Stimulated activated naive CD8-positive, alpha-beta T cell treated with anti-CD3 and anti-CD28 coated beads, Interleukin-15, Interleukin-2, amounts not matched to agents 100 ng/mL and 50 ng/mL, for 24 hours (primary cell): ENCODE measurements at regions not wholly inside any gene's neighbourhood (a gene's known extent, or its start where the extent isn't known, plus 50 kb on each side); places are given as distances from the start of the nearest gene placed in this dataset.

ENCODE experiments used
- H3K27ac Mint-ChIP-seq: one replicate; pipeline ENCODE4 v1.8.0; 2021; ENCODE audit warnings: mild to moderate bottlenecking, mixed read lengths
- H3K27me3 Mint-ChIP-seq: one replicate; pipeline ENCODE4 v1.8.0; 2021; ENCODE audit warnings: mixed read lengths
- H3K36me3 Mint-ChIP-seq: one replicate; pipeline ENCODE4 v1.8.0; 2021; ENCODE audit warnings: low read depth, mixed read lengths
- H3K4me1 Mint-ChIP-seq: one replicate; pipeline ENCODE4 v1.8.0; 2021; ENCODE audit warnings: low read depth, mixed read lengths
- H3K4me3 Mint-ChIP-seq: one replicate; pipeline ENCODE4 v1.8.0; 2021; ENCODE audit warnings: mild to moderate bottlenecking, mixed read lengths
- H3K9me3 Mint-ChIP-seq: one replicate; pipeline ENCODE4 v1.8.0; 2021; ENCODE audit warnings: mixed read lengths

DNA sequence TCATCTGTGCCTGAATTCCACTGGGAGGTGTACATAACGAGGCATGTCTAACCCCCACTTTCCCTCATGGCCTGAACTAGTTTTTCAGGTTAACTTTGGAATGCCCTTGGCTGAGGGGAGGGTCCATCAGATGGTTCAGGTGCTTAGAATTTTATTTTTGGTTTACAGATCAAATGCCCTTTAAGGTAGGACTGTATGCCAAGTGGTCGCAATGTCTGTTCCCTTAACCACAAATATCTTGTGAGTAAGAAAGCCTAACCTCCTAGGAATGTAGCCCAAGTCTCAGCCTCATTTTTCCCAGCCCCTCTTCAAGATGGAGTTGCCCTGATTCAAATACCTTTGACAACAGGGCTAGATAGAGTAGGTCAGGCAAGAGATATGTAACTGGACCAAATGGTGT, 78.4 kb downstream of the RNASET2 start:
- Mint-ChIP-seq H3K9me3 (peaks cover 3% of the 10 kb centered on the region), H3K36me3 (no peaks in the 10 kb centered on the region), H3K4me1 (no peaks in the 10 kb centered on the region), H3K4me3 (no peak overlapping the region), H3K27ac (no peak overlapping the region), H3K27me3 (no peaks in the 10 kb centered on the region)

DNA sequence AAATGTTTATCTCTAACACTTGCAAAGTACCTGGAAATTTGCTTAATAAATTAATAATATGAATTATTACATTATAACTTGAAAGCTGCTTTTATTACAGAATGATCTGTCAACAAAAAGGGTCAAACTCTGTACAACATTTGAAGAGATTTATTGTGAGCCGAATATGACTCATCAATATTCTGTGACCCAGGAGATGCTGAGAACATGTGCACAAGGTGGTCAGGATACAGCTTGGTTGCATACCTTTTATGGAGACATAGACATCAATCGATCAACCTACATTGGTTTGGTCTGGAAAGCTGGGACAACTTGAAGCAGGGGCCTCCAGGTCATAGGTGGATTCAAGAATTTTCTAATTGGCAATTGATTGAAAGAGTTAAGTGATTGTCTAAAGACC, 79.0 kb downstream of the RNASET2 start:
- H3K27ac Mint-ChIP-seq: no peak overlapping the region
- H3K36me3 Mint-ChIP-seq: no peaks in the 10 kb centered on the region
- H3K4me3 Mint-ChIP-seq: no peak overlapping the region
- no peaks in the 10 kb centered on the region for H3K27me3 Mint-ChIP-seq
- peaks cover 3% of the 10 kb centered on the region for H3K9me3 Mint-ChIP-seq
- H3K4me1 Mint-ChIP-seq: no peaks in the 10 kb centered on the region

DNA sequence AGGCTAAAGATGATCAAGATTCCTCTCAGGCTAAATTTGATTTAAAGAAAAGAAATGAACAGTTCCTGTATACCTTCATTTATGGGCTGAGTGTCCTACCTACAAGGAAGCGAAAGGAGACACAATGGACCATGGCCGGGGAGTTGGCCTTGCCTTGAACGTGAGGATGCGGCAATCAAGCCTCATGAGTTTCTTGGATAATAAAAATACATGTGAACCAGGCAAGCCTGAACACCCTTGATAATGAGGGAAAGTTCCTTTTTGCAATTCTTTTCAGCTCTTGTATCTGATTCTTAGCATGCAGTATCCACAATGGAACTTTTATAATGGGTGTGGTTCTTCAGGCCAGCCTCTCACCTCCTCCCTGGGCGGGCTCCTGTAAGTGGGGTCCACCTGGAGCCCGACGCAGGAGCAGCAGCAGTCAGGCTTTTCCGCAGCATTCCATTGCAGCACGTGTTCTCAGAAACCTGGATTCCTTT, 83.8 kb downstream of the RNASET2 start:
- no peaks in the 10 kb centered on the region for H3K27me3 Mint-ChIP-seq
- H3K4me3 Mint-ChIP-seq: no peak overlapping the region
- no peak overlapping the region for H3K27ac Mint-ChIP-seq
- H3K9me3 Mint-ChIP-seq: no peaks in the 10 kb centered on the region
- no peaks in the 10 kb centered on the region for H3K36me3 Mint-ChIP-seq
- H3K4me1 Mint-ChIP-seq: no peaks in the 10 kb centered on the region

DNA sequence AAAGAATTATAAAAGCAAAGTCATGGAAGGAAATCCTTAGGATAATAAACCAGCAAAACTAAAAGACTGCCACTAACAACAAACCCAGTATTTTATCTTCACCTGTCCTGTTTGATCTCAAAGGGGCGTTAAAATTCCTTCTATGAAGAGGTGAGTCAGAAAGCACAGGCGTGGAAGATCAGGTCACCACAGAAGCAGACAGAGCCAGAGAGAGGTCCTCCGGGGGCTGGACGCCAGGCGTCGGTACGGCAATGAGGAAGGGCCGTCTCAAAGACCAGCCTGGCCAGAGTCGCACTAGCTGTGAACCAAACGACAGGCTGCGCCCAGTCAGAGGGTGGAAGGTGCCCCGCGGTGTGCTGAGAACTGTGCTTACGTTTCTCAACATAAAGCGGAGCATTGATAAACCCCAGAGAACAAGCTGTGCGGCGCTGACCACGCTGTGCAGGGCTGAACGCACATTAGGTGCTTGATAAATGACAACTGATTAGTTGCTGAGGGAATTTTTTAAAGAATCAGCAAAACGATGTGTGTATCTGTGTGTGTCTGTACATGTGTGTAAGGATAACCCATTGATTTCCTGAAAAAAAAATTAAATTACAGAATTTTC, 85.6 kb downstream of the RNASET2 start:
- Mint-ChIP-seq H3K9me3 (no peaks in the 10 kb centered on the region), H3K4me3 (no peak overlapping the region), H3K27me3 (no peaks in the 10 kb centered on the region), H3K36me3 (no peaks in the 10 kb centered on the region), H3K27ac (no peak overlapping the region), H3K4me1 (no peaks in the 10 kb centered on the region)

DNA sequence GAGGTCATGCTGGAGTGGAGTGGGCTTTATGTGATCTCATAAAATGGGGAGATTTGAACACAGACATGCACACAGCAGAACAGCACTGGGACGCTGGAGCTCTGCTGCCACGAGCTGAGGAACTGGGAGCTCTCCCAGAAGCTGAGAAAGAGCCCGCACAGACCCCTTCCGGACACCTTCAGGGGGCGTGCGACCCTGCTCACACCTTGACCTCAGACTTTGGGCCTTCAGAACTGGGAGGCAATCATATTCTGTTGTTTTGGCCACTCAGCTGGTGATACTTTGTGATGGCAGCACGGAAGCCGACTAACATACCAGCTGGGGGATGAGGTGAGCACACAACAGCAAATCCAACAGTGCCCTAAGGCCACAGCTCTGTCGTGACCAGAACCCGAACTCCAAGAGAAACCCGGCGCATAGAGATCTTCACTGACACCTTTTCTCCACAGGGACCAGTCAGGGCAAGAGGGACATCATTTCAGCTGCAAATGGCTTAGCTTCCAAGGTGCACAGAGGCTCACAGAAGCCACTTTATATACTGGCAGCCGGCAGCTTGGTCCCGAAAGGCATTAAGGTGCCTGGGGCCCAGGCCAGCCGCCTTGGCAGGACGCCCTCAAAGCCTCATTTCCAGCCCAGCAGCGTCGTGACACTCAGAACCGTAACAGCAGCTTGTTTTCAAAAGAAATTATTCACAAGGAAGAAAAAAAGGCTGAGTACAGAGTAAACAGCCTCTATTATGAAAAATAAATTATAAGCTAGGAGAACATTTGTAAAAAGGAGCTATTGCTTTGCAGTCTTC, 89.3 kb downstream of the RNASET2 start:
- H3K27me3 Mint-ChIP-seq: peaks cover 8% of the 10 kb centered on the region
- H3K9me3 Mint-ChIP-seq: no peaks in the 10 kb centered on the region
- no peaks in the 10 kb centered on the region for H3K36me3 Mint-ChIP-seq
- peaks cover under 1% of the 10 kb centered on the region for H3K4me1 Mint-ChIP-seq
- H3K4me3 Mint-ChIP-seq: no peak overlapping the region
- no peak overlapping the region for H3K27ac Mint-ChIP-seq

DNA sequence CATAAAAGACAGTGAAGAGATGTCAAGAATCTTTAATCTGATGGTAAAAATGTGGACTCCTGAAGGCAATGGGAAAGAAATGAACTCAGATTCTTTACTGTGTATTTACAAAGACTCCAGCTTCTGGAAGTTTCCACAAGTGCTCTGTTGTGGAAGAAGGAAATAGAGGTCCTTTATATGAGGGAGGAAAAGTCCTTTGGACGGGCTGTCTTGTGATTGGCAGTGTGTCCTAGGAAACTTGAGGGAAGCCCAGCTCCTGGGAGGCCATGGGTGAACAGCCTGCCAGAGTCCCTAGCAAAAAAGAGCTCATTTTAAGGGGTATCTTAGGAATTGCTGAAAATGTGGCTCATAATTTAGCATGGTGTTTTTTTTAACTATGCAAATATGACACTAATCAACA, 92.0 kb downstream of the RNASET2 start:
- no peaks in the 10 kb centered on the region for H3K36me3 Mint-ChIP-seq
- H3K4me1 Mint-ChIP-seq: peaks cover 5% of the 10 kb centered on the region
- H3K4me3 Mint-ChIP-seq: no peak overlapping the region
- peaks cover 21% of the 10 kb centered on the region for H3K27me3 Mint-ChIP-seq
- H3K27ac Mint-ChIP-seq: no peak overlapping the region
- H3K9me3 Mint-ChIP-seq: no peaks in the 10 kb centered on the region

DNA sequence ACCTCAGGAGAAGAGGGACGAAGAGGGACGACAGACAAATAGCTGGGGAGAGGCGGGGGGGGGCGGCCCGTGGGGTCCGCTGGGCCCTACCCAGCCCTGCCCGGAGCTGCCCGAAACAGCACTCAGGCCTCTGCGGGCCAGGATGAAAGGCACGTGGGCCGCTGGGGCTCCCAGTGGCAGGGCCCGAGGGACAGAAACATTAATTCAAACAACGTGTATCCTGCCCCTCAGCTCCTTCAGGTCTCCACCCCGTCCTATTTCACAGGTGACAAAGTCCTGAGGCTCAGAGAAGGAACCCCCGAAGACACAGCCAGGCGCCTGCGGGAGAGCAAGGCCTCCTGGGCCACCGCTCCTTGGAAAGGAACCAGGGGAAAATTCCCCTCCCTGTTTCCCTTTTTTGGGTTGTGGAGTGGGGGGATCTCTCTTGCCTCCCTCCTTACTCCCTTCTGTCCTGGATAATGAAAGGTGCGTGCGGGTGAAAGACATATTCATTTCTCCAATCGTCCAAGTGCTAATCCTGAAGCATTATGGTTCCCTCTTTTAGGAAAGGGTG, 93.3 kb downstream of the RNASET2 start:
- Mint-ChIP-seq H3K27me3 (peaks cover 21% of the 10 kb centered on the region), H3K4me1 (peaks cover 5% of the 10 kb centered on the region), H3K36me3 (no peaks in the 10 kb centered on the region), H3K4me3 (peak overlapping the region; percentile 79), H3K27ac (no peak overlapping the region), H3K9me3 (no peaks in the 10 kb centered on the region)

DNA sequence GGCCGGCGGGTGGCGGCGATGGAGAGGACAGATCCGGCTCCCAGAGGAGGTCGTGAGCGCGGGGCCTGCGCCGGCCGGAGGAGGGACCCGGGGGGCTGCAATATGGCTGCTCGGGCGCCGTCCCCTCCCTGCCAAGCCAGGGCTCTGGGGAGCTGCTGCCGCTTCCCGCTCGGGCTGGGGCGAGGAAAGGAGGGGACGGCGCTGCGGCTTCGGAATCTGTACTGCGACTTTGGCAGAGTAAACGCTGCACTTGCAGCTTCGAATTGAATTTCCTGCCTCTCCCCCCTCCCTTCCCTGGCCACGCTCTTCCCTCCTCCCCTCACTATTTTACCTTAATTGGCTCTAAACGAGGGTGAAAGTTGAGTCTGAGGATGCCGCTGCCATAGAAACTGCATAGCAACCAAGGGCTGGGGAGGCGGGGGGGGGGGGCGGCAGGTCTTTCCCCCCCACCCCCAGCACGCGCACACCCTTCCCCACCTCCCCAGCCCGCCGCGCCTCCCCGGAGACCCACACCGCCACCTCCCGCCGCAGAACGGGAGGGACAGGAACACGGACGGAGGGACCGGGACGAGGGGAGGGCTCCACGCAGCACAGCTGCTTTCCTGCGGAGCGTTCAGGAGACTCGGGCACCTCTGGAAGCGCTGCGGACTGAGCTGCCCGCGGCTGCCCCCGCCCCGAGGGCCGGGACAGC, 93.9 kb downstream of the RNASET2 start:
- peaks cover 5% of the 10 kb centered on the region for H3K4me1 Mint-ChIP-seq
- H3K9me3 Mint-ChIP-seq: no peaks in the 10 kb centered on the region
- H3K36me3 Mint-ChIP-seq: no peaks in the 10 kb centered on the region
- peak overlapping the region; percentile 79 for H3K4me3 Mint-ChIP-seq
- H3K27me3 Mint-ChIP-seq: peaks cover 21% of the 10 kb centered on the region
- H3K27ac Mint-ChIP-seq: no peak overlapping the region

DNA sequence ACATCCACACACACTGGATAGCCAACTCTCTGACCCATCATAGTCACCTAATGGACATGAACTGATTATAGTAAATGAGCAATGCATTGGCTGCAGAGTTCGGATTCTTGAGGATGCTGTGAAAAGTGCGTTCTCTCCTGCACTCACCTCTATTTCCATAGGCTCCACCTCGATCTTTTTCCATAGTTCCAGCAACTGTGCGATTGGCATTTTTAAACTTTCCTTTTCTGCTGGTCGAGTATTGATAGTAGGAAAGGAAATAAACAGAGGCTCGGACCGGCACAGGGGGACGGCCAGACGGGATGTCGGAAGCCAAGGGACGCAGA, 94.4 kb downstream of the RNASET2 start:
- Mint-ChIP-seq H3K27ac (no peak overlapping the region), H3K27me3 (peaks cover 21% of the 10 kb centered on the region), H3K9me3 (no peaks in the 10 kb centered on the region), H3K36me3 (no peaks in the 10 kb centered on the region), H3K4me1 (peaks cover 5% of the 10 kb centered on the region), H3K4me3 (peak overlapping the region; percentile 79)

DNA sequence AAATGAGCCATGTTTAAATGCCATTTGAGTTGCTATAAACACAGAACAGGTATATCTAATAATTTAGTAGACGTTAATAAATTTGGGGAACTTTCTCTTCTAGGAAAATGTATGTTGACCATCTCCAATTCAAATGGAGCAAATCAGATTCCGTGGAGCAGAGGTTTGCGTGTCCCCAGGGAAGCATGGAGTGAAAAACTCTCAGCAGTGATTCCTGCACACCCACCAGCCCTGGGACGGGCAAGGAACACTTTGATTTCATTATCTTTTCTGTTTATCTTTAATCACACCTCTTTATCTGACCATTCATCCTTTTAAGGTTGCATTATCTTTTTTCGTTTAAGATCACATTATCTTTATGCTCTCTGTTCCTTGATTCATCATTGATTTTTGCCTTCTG, 95.0 kb downstream of the RNASET2 start:
- Mint-ChIP-seq H3K27ac (no peak overlapping the region), H3K36me3 (no peaks in the 10 kb centered on the region), H3K9me3 (no peaks in the 10 kb centered on the region), H3K4me3 (no peak overlapping the region), H3K4me1 (peaks cover 5% of the 10 kb centered on the region), H3K27me3 (peaks cover 21% of the 10 kb centered on the region)

DNA sequence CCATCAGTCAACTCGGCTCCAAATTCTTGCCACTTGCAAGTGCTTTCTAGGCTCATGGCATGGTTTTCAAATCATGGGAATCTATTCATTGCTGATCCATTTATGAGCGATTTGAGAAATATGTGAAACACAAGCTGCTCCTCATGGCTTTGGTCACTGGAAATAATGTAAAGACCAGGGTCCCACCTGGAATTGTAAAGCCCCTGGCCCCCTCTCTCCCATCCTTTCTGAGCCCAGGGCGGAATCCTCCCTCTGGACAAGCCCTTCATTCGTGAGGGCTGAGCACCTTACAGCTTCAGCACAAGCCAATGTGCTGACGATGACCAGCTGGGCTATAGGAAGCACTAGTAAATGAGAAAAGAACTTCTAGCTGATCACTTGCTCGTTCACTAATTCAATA, 96.0 kb downstream of the RNASET2 start:
- Mint-ChIP-seq H3K4me1 (peaks cover 5% of the 10 kb centered on the region), H3K9me3 (no peaks in the 10 kb centered on the region), H3K36me3 (no peaks in the 10 kb centered on the region), H3K27ac (no peak overlapping the region), H3K4me3 (no peak overlapping the region), H3K27me3 (peaks cover 21% of the 10 kb centered on the region)

DNA sequence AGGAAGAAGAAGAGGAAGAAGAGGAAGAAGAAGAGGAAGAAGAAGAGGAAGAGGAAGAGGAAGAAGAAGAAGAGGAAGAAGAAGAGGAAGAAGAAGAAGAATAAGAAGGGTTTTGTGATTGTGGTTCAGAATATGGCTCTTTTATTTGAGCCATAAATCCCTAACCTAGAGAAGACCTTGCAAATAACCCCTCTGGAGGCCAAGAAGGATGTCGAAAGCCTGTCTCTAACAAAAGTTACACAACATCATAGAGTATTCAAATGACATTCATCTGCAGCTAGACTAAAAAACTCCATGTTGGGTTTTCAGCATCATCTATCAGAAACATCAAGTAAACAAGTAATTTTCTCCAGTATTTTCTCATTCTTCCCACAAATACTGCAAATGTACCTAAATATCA, 100.9 kb downstream of the RNASET2 start:
- Mint-ChIP-seq H3K4me3 (no peak overlapping the region), H3K36me3 (no peaks in the 10 kb centered on the region), H3K4me1 (no peaks in the 10 kb centered on the region), H3K27me3 (peaks cover under 1% of the 10 kb centered on the region), H3K9me3 (no peaks in the 10 kb centered on the region), H3K27ac (no peak overlapping the region)

DNA sequence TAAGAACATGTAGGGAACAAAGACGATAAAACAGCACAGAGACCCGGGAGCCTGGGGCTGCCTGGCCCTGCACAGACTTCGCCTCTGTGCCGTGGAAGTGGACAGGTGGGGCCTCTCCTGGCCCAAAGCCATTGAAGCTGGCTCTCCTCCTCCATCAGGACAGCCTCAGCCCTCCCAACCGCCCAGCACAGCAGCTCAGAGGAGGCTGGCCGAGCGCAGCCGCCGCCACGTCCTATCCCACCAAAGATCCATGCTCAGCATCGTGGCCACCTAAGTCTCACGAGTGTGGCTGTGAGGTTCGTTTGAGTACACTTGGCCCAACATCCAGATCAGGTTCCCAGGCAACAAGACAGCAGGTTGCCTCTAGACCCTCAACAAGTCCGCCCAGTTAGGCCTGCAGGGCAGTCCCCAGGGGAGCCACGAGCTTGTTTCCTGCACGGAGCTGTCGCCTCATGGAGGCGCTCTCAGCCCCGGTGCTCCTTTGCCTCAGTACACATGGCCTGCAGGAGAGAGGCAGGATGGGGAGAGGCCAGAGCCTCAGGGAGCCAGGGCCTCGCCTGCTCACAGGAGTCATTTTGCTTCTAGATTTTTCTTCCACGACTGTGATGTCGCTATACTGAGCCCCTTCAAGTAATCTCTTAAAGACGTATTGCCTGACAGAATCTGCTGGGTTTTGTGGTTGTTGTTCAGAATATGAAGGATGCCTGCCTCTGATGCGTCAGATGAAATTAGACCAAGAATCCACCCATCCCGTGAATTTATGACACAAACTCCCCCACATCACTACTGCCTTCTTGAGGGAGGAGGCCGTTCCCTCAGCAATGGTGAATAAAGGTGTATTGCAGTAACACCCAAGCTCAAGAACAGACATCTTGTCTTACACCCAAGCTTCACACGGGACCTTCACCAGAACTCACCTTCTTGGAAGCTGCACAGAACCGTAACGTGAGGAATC, 102.7 kb downstream of the RNASET2 start:
- no peaks in the 10 kb centered on the region for H3K27me3 Mint-ChIP-seq
- no peaks in the 10 kb centered on the region for H3K4me1 Mint-ChIP-seq
- no peaks in the 10 kb centered on the region for H3K9me3 Mint-ChIP-seq
- no peaks in the 10 kb centered on the region for H3K36me3 Mint-ChIP-seq
- H3K27ac Mint-ChIP-seq: no peak overlapping the region
- H3K4me3 Mint-ChIP-seq: no peak overlapping the region

DNA sequence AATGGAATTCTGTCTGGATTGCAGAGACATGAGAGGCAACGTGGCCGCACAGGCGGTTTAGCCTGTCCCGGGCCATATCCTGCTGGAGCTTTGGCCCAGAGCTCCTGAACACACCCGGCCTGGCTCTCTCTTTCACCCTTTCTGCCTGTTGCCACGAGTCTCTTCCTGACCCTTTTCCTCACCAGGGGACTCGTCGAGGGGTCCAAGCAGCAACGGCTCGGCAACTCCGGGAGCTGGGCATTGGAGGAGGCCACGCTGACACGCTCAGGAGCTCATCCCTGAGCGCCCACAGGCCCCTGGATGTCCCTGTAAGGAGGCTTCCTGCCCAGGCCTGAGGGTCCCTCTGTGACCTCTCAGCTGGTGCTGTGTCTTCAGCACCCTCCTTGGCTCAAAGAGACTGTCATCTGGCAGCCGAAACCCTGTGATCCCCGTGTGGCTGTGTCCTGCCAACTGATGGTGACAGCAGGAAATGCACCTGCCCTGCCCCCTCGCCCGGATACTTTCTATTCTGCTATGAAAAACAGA, 103.8 kb downstream of the RNASET2 start:
- no peaks in the 10 kb centered on the region for H3K9me3 Mint-ChIP-seq
- no peaks in the 10 kb centered on the region for H3K27me3 Mint-ChIP-seq
- H3K4me1 Mint-ChIP-seq: no peaks in the 10 kb centered on the region
- H3K36me3 Mint-ChIP-seq: no peaks in the 10 kb centered on the region
- H3K4me3 Mint-ChIP-seq: no peak overlapping the region
- no peak overlapping the region for H3K27ac Mint-ChIP-seq
